ENCODE measurements at regions not wholly inside any gene's neighbourhood (a gene's known extent, or its start where the extent isn't known, plus 50 kb on each side); places are given as distances from the start of the nearest gene placed in this dataset.

- no peak for TF ChIP-seq CTCF (IDR thresholded peaks at IDR 0.05)
- TF ChIP-seq POLR2A (IDR thresholded peaks at IDR 0.05), result no peak
- TF ChIP-seq EP300 (IDR thresholded peaks at IDR 0.05), result no peak
Observed at GRCh38 chr4:114393295-114394038, 205.1 kb upstream of the UGT8 start.

Measured in ovary (tissue), 3 donors.